Progenitor cell of endocrine pancreas (in vitro differentiated cells): ENCODE measurements at regions not wholly inside any gene's neighbourhood (a gene's known extent, or its start where the extent isn't known, plus 50 kb on each side); places are given as distances from the start of the nearest gene placed in this dataset.

Experiments used
- DNase-seq: peaks from one replicate; pipeline ENCODE4 v3.0.0; 2021; ENCODE audit warnings: low spot score; ENCODE audit not compliant: unreplicated experiment
- H3K27ac Mint-ChIP-seq: 2 replicates; pipeline ENCODE4 v1.8.0; 2021; ENCODE audit warnings: mild to moderate bottlenecking, moderate library complexity, mixed read lengths
- H3K27me3 Mint-ChIP-seq: 2 replicates; pipeline ENCODE4 v1.8.0; 2021; ENCODE audit warnings: mixed read lengths
- H3K36me3 Mint-ChIP-seq: 2 replicates; pipeline ENCODE4 v1.8.0; 2022; ENCODE audit warnings: mixed read lengths; ENCODE audit not compliant: insufficient read depth
- H3K4me1 Mint-ChIP-seq: 2 replicates; pipeline ENCODE4 v1.8.0; 2021; ENCODE audit warnings: low read depth, mixed read lengths
- H3K4me3 Mint-ChIP-seq: 2 replicates; pipeline ENCODE4 v1.8.0; 2021; ENCODE audit warnings: low read depth, mild to moderate bottlenecking, moderate library complexity, mixed read lengths
- H3K9me3 Mint-ChIP-seq: 2 replicates; pipeline ENCODE4 v1.8.0; 2021; ENCODE audit warnings: low read depth, mixed read lengths
- CTCF ChIP-seq: fragments of 200-600 bp; sonication (generic); IDR thresholded peaks from one replicate; pipeline ENCODE4 v1.5.0; 2021; ENCODE audit warnings: antibody characterized with exemption, mild to moderate bottlenecking; ENCODE audit not compliant: unreplicated experiment

GRCh38 chr20:4427940-4428586, 179.0 kb upstream of the ADRA1D start:
- Mint-ChIP-seq H3K4me1 (no peaks in the 10 kb centered on the region), H3K27me3 (peaks cover 3% of the 10 kb centered on the region), H3K4me3 (no peak overlapping the region), H3K36me3 (no peaks in the 10 kb centered on the region), H3K27ac (no peak overlapping the region), H3K9me3 (no peaks in the 10 kb centered on the region)
- no peak for TF ChIP-seq CTCF
- no peak for DNase-seq

- DNase-seq, result no peak
- Mint-ChIP-seq H3K27ac (no peak overlapping the region), H3K4me3 (no peak overlapping the region)
These were observed 169.1 kb upstream of the ADRA1D start for GRCh38 chr20:4418141-4418540.

GRCh38 chr20:4415281-4415680, 166.2 kb upstream of the ADRA1D start:
- Mint-ChIP-seq H3K27me3 (no peaks in the 10 kb centered on the region), H3K4me3 (no peak overlapping the region), H3K4me1 (no peaks in the 10 kb centered on the region), H3K27ac (no peak overlapping the region), H3K9me3 (peaks cover 8% of the 10 kb centered on the region), H3K36me3 (no peaks in the 10 kb centered on the region)
- no peak for DNase-seq
- no peak for TF ChIP-seq CTCF

More at GRCh38 chr20:4418141-4418540, 169.1 kb upstream of the ADRA1D start:
- H3K27me3 Mint-ChIP-seq, result no peaks in the 10 kb centered on the region
- H3K36me3 Mint-ChIP-seq, result no peaks in the 10 kb centered on the region
- H3K9me3 Mint-ChIP-seq, result peaks cover 8% of the 10 kb centered on the region
- no peaks in the 10 kb centered on the region for H3K4me1 Mint-ChIP-seq
- TF ChIP-seq CTCF, result no peak

GRCh38 chr20:4413314-4414049, 164.4 kb upstream of the ADRA1D start:
- peaks cover 5% of the 10 kb centered on the region for H3K9me3 Mint-ChIP-seq
- no peak overlapping the region for H3K27ac Mint-ChIP-seq
- no peaks in the 10 kb centered on the region for H3K4me1 Mint-ChIP-seq
- DNase-seq, result no peak
- no peaks in the 10 kb centered on the region for H3K36me3 Mint-ChIP-seq
- TF ChIP-seq CTCF, result no peak
- H3K27me3 Mint-ChIP-seq, result peaks cover 2% of the 10 kb centered on the region
- no peak overlapping the region for H3K4me3 Mint-ChIP-seq

- no peaks in the 10 kb centered on the region for H3K36me3 Mint-ChIP-seq
These were observed 163.1 kb upstream of the ADRA1D start for GRCh38 chr20:4412216-4412615.

More at GRCh38 chr20:4412216-4412615, 163.1 kb upstream of the ADRA1D start:
- no peak for DNase-seq
- TF ChIP-seq CTCF, result no peak
- H3K9me3 Mint-ChIP-seq, result no peaks in the 10 kb centered on the region
- H3K27me3 Mint-ChIP-seq, result peaks cover 2% of the 10 kb centered on the region
- no peak overlapping the region for H3K4me3 Mint-ChIP-seq
- no peaks in the 10 kb centered on the region for H3K4me1 Mint-ChIP-seq
- H3K27ac Mint-ChIP-seq, result no peak overlapping the region
